ENCODE measurements at regions not wholly inside any gene's neighbourhood (a gene's known extent, or its start where the extent isn't known, plus 50 kb on each side); places are given as distances from the start of the nearest gene placed in this dataset.

DNA sequence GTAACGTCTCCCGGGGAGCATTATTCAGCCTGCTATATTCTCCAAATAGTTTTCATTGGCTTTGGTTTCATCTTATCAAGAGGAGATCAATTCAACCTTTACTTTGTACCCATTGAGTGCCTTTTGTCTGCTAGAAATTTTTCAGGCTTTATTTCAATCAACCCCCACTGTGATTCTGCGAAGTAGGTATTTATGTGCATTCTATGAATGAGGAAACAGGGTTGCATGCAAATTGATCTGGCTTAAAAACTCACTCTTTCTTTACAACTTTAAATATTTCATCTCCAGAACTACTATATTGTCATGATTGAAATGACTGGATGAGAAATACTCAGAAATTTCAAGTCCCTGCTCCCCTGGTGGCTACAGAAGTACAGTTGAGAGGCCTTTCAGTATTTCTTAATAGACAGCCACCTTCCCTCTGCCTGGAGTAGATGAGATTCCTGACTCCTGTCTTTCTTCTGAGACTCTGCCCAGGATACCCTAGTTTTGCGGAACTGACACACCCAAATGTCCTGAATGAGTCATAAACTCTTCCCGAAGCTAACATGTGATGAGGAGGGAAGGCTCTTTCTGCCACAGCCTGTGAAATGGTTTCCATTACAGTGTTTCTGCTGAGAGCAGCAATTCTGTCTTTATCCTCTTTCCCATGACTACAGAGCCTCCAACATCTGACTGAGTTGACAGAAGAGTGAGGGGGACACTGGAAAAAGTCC is 52.6 kb upstream of the TNC start:
- TF ChIP-seq, protein P1, sequence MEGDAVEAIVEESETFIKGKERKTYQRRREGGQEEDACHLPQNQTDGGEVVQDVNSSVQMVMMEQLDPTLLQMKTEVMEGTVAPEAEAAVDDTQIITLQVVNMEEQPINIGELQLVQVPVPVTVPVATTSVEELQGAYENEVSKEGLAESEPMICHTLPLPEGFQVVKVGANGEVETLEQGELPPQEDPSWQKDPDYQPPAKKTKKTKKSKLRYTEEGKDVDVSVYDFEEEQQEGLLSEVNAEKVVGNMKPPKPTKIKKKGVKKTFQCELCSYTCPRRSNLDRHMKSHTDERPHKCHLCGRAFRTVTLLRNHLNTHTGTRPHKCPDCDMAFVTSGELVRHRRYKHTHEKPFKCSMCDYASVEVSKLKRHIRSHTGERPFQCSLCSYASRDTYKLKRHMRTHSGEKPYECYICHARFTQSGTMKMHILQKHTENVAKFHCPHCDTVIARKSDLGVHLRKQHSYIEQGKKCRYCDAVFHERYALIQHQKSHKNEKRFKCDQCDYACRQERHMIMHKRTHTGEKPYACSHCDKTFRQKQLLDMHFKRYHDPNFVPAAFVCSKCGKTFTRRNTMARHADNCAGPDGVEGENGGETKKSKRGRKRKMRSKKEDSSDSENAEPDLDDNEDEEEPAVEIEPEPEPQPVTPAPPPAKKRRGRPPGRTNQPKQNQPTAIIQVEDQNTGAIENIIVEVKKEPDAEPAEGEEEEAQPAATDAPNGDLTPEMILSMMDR (IDR thresholded peaks at IDR 0.05; ENCODE audit: low read depth, low read length, missing input control): no peak
- TF ChIP-seq, protein P2, sequence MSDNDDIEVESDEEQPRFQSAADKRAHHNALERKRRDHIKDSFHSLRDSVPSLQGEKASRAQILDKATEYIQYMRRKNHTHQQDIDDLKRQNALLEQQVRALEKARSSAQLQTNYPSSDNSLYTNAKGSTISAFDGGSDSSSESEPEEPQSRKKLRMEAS (IDR thresholded peaks at IDR 0.05): no peak

Measured in liver (tissue), 2 donors.